VCaP (cell line): ENCODE measurements at regions not wholly inside any gene's neighbourhood (a gene's known extent, or its start where the extent isn't known, plus 50 kb on each side); places are given as distances from the start of the nearest gene placed in this dataset.

Source experiments
- H3K27ac ChIP-seq: fragments of 450-650 bp; 2 replicates; pipeline ENCODE4 v1.5.1; 2017
- TF ChIP-seq, protein P1 (sequence below): fragments of 450-650 bp; conservative IDR thresholded peaks from 2 replicates; pipeline ENCODE4 v1.5.1; 2017; ENCODE audit warnings: mild to moderate bottlenecking, moderate library complexity

DNA sequence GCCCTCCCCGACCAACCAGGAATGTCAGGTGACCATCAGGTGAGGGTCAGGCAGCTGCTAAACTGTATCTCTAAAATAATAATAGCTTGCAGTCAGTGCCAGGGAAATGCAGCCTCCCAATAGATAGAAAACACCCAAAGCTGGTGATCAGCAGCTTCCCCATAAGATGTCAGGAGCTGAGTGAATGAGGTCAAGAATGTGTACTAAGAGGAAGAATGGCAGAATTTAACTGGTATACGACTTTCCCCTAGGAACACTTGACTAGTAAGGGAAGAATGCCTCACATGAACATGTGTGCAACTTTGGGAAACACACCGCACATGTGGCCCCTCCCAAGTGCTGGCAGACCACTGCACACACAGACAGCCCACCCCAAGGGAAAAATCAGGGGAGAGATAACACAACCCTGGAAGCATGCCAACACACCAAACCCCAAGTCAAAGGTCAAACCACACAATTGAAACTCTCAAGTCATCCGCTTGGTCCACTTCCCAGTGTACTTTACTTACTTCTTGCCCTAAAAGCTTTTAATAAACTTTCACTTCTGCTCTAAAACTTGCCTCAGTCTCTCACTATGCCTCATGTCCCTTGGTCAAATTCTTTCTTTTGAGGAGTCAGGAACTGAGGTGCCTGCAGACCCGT lies 806.5 kb downstream of the OTOL1 start:
- TF ChIP-seq, protein P1, sequence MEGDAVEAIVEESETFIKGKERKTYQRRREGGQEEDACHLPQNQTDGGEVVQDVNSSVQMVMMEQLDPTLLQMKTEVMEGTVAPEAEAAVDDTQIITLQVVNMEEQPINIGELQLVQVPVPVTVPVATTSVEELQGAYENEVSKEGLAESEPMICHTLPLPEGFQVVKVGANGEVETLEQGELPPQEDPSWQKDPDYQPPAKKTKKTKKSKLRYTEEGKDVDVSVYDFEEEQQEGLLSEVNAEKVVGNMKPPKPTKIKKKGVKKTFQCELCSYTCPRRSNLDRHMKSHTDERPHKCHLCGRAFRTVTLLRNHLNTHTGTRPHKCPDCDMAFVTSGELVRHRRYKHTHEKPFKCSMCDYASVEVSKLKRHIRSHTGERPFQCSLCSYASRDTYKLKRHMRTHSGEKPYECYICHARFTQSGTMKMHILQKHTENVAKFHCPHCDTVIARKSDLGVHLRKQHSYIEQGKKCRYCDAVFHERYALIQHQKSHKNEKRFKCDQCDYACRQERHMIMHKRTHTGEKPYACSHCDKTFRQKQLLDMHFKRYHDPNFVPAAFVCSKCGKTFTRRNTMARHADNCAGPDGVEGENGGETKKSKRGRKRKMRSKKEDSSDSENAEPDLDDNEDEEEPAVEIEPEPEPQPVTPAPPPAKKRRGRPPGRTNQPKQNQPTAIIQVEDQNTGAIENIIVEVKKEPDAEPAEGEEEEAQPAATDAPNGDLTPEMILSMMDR = no peak
- H3K27ac ChIP-seq = no peak overlapping the region

DNA sequence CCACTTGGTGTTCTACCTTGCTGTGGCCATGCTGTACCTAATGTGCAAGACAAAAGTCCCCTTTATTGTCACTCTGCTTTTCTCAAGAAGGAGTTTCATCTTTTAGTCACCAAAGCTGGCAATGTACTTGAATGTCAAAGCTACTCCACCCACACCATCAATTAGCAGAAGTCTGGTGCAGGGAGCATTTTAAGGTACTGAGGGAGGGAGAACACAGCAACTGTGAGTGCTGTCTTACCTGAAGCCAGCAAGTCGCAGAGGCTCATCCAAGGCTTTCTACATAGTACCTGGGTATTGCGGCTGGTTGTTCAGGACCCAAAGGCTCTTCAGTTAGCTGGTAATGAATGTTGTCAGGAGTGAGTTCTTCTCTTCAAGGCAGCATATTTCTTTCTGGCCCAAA lies 820.4 kb downstream of the OTOL1 start:
- no peak overlapping the region for H3K27ac ChIP-seq
- TF ChIP-seq, protein P1 = no peak

DNA sequence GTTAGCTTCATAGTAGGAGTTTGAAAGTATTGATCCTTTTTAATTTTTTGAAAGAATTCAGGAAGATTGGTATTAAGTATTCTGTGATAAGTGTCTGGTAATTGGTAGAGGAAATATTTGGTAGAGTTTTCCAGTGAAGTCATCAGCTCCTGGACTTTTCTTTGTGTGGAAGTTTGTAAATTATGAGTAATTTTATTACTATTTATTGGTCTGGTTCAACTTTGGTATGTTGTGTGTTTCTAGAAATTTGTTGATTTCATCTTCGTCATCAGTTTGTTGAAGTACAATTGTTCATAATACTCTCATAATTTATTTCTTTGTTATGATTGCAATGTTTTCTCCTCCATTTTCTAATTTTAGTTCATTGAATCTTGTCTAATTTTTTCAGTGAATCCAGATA lies 832.0 kb downstream of the OTOL1 start:
- TF ChIP-seq, protein P1 = no peak
- H3K27ac ChIP-seq = no peak overlapping the region

DNA sequence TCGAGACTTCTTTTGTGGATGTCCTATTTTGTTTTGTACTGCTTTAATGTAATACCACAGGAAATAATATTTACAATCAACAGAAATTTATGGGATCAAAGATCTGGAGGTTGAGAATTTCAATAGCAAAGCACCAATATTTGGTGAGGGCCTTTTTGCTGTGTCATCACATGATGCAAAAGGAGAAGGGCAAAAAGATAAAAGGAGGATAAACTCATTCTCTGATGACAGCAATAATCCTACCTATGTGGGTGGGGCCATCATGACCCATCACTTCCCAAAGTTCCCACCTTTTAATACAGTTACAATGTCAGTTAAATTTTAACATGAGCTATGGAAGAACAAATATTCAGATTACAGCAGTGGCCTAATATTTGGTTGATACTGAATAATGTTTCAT lies 832.9 kb downstream of the OTOL1 start:
- TF ChIP-seq, protein P1 = no peak
- no peak overlapping the region for H3K27ac ChIP-seq

DNA sequence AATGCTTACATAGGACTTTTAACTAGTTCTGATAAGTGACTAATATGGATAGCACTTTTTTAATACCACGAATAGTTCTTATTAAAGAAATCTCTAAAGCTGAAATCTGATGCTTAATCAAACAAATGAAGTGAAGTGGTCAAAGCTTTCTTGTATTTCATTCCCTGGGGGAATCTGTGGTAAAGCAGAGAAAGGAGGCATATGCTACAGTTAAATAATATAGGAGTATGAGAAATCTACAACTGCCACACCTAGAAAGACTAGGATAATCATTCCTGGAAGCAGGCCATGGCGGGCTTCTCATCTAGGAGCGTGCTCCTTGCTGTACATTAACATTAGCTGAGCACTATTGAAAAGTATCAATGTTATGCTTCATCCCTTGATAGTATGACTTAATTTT lies 835.7 kb downstream of the OTOL1 start:
- H3K27ac ChIP-seq = no peak overlapping the region
- TF ChIP-seq, protein P1 = no peak

DNA sequence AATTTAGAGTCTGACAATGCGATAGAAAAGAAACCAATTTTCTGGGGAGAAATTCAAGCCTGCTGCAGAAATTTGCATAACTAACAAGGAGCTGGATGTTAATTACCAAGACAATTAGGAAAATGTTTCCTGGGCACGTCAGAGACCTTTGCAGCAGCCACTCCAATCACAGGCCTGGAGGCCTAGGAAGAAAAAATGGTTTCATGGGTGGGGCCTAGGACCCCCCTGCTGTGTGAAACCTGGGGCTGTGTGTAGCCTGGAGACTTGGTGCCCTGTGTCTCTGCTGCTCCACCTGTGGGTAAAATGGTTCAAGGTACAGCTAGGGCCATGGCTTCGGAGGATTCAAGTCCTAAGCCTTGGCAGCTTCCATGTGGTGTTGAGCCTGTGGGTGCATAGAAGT lies 837.9 kb downstream of the OTOL1 start:
- TF ChIP-seq, protein P1 = no peak
- H3K27ac ChIP-seq = no peak overlapping the region

DNA sequence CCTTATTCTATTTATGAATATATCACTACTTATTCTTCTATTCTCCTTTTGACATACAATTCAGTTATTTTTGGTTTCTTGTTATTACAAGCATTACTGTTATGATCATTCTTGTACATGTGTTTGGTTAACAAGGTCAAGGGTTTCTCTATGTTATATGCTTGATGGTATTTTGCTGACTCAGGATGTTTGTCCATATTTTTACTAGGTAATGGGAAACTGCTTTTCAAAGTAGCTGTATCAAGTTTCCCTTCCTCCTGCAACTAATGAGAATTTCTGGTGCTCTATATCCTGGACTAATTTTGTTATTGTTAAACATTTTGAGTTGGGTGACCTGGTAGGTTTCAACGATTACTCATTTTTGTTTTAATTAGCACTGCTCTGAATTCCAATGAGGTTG lies 841.0 kb downstream of the OTOL1 start:
- H3K27ac ChIP-seq = no peak overlapping the region
- TF ChIP-seq, protein P1 = no peak

DNA sequence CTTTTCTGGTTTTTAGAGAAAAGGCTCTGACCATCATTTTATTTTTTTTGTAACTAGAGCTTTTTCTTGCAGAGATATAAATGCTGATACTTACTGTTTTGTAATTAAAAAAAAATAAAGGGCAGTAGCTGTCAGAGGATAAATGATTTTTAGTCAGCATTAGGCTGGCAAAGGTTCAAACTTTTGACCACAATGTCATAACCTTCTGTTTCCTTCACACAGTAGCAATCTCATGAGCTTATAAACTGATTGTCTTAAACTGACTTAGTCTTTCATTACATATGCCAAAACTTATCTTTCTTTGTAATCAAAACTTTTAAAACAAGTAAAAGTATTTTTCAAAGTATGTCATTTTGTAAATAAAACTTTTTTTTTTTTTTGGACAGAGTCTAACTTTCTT lies 841.9 kb downstream of the OTOL1 start:
- TF ChIP-seq, protein P1 = no peak
- H3K27ac ChIP-seq = no peak overlapping the region
